Mesodermal cell (in vitro differentiated cells): ENCODE measurements at regions not wholly inside any gene's neighbourhood (a gene's known extent, or its start where the extent isn't known, plus 50 kb on each side); places are given as distances from the start of the nearest gene placed in this dataset.
"Not testable (repeated sequence)": the region's sequence is repeated elsewhere in the genome, so short reads cannot be mapped to it uniquely, and the experiment has no call there.

Experiments used
- H3K27ac ChIP-seq: 2 replicates; pipeline ENCODE4 v1.7.0; 2013; ENCODE audit warnings: mild to moderate bottlenecking, low read depth, low read length, moderate library complexity; ENCODE audit not compliant: severe bottlenecking
- H3K36me3 ChIP-seq: 2 replicates; pipeline ENCODE4 v1.7.1; 2013; ENCODE audit warnings: mild to moderate bottlenecking, low read length, moderate library complexity; ENCODE audit not compliant: control insufficient read depth, insufficient read depth
- H3K4me1 ChIP-seq: one replicate; pipeline ENCODE4 v1.7.1; 2013; ENCODE audit warnings: mild to moderate bottlenecking, low read length; ENCODE audit not compliant: insufficient read depth, control insufficient read depth, poor library complexity, severe bottlenecking
- H3K4me3 ChIP-seq: 2 replicates; pipeline ENCODE4 v1.7.0; 2013; ENCODE audit warnings: low read length, control low read depth, mild to moderate bottlenecking; ENCODE audit not compliant: insufficient read depth, poor library complexity, severe bottlenecking; ENCODE audit errors: extremely low read depth
- H3K9me3 ChIP-seq: 2 replicates; pipeline ENCODE4 v1.7.1; 2013; ENCODE audit warnings: mild to moderate bottlenecking, low read length, moderate library complexity; ENCODE audit not compliant: control insufficient read depth
- WGBS, 2 experiments: methylation state at CpG; one replicate each; pipeline ENCODE4 v1.1.5; 2013; ENCODE audit warnings: missing lambda C conversion rate in 2 of 2; ENCODE audit not compliant: insufficient coverage in 2 of 2; 5-methylcytosine and 5-hydroxymethylcytosine counted together

DNA sequence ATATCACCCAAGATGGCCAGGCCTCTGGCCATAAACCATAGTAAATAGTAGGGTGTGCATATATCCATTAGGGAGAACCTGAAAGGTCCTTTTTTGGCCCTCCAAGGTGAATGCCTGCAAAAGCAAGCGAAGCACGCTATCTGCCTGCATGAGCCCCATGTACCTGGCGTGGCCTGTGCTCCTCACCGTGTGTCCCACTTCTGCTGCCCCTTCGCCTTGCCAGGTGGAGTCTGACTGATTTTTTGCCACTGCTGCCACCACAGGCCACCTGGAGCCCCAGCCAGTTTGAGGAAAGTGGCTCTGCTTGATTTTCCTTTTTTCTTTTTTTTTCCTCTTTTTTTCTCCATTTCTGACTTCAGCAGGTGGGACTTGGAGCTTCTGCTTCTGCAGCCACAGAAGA, 139.7 kb downstream of the SNRPN start:
- no peak overlapping the region for H3K27ac ChIP-seq
- peaks cover 23% of the 10 kb centered on the region for H3K9me3 ChIP-seq
- H3K4me1 ChIP-seq, result no peaks in the 10 kb centered on the region
- no peak overlapping the region for H3K4me3 ChIP-seq
- 81 to 96% methylated on average over 5 of the region's 5 CpGs for WGBS, 2 experiments
- H3K36me3 ChIP-seq, result peaks cover 87% of the 10 kb centered on the region

DNA sequence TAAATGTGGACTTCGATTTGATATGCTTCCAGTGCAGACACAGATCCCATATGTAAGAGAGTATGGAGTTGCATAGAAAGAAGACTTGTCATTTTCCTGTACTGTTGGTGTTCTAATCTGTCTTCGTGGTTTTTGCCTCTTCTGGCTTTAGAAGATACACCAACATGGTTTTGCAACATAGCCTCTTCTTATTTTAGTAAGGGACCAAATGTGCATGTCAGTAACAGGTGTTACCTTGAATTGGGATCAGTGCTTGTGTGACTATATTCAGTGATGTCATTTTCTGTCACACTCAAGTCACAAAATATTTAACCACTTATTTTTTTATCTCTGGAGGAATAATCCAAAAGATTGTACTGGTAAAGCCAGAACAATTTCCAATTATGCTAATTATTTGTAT, 140.4 kb downstream of the SNRPN start:
- Histone ChIP-seq H3K4me1 (no peaks in the 10 kb centered on the region), H3K9me3 (peaks cover 21% of the 10 kb centered on the region), H3K36me3 (peaks cover 86% of the 10 kb centered on the region), H3K27ac (no peak overlapping the region), H3K4me3 (no peak overlapping the region)
- WGBS, 2 experiments, result 83% methylated on average over 1 of the region's 2 CpGs; no CpG with 5 or more reads in 1 of the 2 experiments

DNA sequence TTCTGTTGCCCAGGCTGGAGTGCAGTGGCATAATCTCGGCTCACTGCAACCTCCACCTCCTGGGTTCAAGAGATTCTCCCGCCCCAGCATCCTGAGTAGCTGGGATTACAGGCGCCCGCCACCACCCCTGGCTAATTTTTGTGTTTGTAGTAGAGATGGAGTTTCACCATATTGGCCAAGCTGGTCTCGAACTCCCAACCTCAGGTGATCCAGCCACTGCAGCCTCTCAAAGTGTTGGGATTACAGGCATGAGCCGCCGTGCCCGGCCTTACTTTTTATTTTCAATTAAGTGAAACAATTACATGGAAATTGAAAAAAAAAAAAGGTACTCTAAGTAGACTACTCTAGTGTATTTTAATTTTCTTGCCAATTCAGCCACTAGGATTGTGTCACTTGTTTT, 145.2 kb downstream of the SNRPN start:
- H3K27ac ChIP-seq, H3K4me1 ChIP-seq, H3K4me3 ChIP-seq: not testable (repeated sequence)
- 86% methylated on average over 3 of the region's 8 CpGs; no CpG with 5 or more reads in 1 of the 2 experiments for WGBS, 2 experiments
- Histone ChIP-seq H3K36me3 (peaks cover 62% of the 10 kb centered on the region), H3K9me3 (peaks cover 13% of the 10 kb centered on the region)

DNA sequence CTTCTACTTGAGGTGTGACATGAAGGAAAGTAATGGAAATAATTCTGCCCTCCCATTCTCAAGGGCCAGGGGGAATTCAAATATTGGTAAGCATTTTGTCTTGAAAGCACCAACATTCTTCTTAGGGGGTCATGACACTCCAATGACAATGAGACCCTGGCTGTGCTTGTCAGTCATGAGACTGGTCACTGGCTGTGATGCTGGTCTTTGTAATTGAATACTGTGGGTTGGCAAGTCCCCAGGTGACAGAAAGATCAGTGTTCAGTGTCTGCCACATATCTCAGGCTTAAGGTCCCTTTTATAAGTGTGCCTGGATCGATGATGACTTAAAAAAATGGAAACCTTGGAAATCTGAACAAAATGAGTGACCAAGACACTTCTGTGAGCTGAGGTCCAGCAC, 151.4 kb downstream of the SNRPN start:
- WGBS, 2 experiments, result 67 to 83% methylated on average over 1 of the region's 1 CpG
- H3K9me3 ChIP-seq, result no peaks in the 10 kb centered on the region
- H3K4me3 ChIP-seq, result no peak overlapping the region
- H3K36me3 ChIP-seq, result peaks cover 57% of the 10 kb centered on the region
- H3K4me1 ChIP-seq, result no peaks in the 10 kb centered on the region
- no peak overlapping the region for H3K27ac ChIP-seq

DNA sequence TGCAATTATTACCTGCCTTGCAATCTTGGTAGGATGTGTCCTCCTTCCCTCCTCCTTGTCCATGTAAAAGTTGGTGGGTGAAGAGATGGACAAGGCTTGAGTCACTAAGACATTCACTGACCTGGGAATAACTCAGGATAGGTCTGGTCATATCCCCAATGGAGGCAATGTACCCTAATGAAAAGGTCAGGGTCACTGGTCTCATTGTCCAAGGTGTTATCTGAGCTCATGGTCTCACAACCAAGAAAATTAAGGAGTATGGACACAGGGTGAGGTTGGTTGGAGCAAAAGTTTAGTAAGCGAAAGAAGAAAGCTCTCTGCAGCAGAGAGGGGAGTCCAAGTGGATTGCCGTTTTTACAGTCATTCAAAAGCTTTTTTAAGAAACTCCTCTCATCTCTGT, 179.0 kb downstream of the SNRPN start:
- Histone ChIP-seq H3K4me1 (no peaks in the 10 kb centered on the region), H3K27ac (peak overlapping the region; percentile 81), H3K4me3 (no peak overlapping the region), H3K9me3 (peaks cover 18% of the 10 kb centered on the region), H3K36me3 (no peaks in the 10 kb centered on the region)
- 92% methylated on average over 2 of the region's 2 CpGs; no CpG with 5 or more reads in 1 of the 2 experiments for whole genome bisulfite sequencing, 2 experiments

DNA sequence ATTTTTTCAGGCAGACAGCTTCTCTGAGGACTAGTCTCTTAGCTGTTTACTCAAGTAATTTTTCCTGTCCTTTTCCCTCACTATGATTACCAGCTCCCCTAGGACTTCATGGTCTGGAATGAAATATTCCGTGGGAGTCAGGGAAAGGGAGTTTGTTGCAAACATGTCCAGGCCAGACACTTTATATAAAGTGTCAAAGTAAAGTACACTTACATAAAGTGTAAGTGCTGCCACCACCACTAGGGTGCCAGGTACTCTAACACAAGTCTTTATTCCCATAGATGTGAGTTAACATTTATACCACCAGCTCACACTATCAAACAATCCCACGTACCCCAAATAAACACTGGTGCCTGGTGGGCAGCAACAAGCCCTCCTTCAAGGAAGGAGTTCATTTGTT, 179.8 kb downstream of the SNRPN start:
- Histone ChIP-seq H3K27ac (peak overlapping the region; percentile 81), H3K9me3 (peaks cover 15% of the 10 kb centered on the region), H3K4me3 (no peak overlapping the region), H3K4me1 (no peaks in the 10 kb centered on the region), H3K36me3 (no peaks in the 10 kb centered on the region)
- 17 to 67% methylated on average over 1 of the region's 2 CpGs for WGBS, 2 experiments

DNA sequence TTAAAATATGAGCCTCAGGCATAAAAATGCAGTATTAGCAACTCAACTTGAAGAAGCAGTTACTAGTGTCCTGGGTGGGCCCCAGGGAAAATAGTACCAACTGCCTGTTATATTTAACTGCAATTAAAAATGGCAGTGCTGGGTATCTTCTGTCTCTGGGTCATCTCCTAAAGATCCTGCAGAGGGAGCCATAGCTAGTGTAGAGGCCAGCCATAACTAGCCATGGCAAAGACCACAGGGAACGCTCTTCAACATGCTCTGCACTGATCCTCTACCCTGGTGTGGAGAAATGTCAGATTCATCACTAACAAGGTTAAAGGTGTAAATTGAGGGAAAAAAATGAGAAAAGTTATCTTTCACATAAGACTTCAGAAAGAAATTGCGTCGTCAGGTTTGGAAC, 181.3 kb downstream of the SNRPN start:
- no CpG with 5 or more reads among the region's 3 CpGs for WGBS, 2 experiments
- Histone ChIP-seq H3K9me3 (peaks cover 15% of the 10 kb centered on the region), H3K27ac (no peak overlapping the region), H3K36me3 (no peaks in the 10 kb centered on the region), H3K4me3 (no peak overlapping the region), H3K4me1 (no peaks in the 10 kb centered on the region)

DNA sequence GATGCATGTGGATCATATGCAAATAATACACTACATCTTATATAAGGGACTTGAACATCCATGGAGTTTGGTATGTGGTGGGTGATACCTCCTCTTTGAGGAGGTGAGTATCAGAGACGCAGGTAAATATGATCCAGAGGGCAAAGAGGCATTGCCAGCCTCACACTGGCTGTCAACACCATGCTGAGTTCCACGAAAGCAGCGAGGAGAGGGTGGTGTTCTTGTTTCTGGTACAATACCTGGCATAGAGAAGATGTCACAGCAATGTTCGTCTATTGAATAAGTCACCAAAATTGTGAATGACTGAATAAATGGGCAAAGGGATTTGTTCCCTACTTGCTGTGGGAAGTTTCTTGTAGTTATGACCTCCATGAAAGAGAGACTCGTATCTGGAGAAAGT, 182.2 kb downstream of the SNRPN start:
- Histone ChIP-seq H3K27ac (no peak overlapping the region), H3K4me1 (no peaks in the 10 kb centered on the region), H3K36me3 (no peaks in the 10 kb centered on the region), H3K4me3 (no peak overlapping the region), H3K9me3 (peaks cover 15% of the 10 kb centered on the region)
- WGBS, 2 experiments, result 55 to 68% methylated on average over 4 of the region's 5 CpGs

DNA sequence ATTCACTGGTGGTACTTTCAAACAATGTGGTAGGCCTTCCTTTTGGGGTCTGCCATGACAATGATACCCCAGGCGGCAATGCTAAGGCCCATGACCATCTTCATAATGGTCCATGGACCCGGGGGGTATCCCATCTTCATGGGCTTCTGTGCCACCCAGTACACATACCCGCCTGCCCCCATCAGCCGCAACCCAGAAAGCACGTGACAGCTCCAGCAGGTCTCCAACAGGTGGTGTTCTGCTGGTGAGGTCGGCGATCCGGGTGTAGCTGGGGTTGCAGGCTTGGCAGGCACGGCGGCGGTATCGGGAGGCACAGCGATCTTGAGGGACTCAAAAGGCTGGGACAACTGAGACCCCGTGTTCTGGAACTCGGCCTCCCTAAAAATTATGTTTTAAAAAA, 214.5 kb downstream of the SNRPN start:
- no peaks in the 10 kb centered on the region for H3K36me3 ChIP-seq
- H3K4me3 ChIP-seq, result no peak overlapping the region
- 85 to 93% methylated on average over 10 to 13 of the region's 15 CpGs for WGBS, 2 experiments
- no peak overlapping the region for H3K27ac ChIP-seq
- peaks cover 47% of the 10 kb centered on the region for H3K9me3 ChIP-seq
- H3K4me1 ChIP-seq, result no peaks in the 10 kb centered on the region

DNA sequence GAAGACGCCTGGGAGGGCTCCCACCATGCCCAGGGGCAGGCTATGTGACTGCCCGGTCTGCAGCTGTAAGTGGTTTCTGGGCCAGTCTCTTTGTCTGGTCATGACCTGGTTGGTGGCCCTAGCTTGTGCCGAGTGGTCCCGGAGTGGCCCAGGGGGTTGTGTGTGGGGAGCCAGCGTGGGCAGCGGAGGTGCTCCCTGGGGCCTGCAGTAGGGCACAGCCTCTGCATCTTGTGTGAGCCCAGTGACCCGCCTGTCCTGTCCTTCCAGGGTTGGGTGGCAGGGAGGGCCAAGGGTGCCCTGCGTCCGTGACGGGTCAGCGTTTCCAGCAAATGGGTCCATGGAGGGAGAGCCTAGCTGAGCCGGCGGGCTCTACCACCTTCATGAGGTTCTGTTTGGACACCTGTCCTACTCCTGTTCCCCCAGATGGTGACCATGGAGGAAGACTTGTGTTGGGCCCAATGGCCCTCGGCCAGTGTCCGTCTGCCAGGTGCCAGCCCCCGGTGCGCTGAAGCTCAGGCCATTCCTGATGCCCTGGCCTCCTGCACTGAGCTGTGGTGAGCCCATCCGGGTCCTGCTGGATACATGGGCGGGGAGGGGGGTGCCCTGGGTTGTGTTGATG, 215.4 kb downstream of the SNRPN start:
- H3K9me3 ChIP-seq, result peaks cover 52% of the 10 kb centered on the region
- no peaks in the 10 kb centered on the region for H3K36me3 ChIP-seq
- H3K4me3 ChIP-seq, result no peak overlapping the region
- 82 to 83% methylated on average over 17 to 19 of the region's 19 CpGs for WGBS, 2 experiments
- H3K4me1 ChIP-seq, result no peaks in the 10 kb centered on the region
- H3K27ac ChIP-seq, result no peak overlapping the region

DNA sequence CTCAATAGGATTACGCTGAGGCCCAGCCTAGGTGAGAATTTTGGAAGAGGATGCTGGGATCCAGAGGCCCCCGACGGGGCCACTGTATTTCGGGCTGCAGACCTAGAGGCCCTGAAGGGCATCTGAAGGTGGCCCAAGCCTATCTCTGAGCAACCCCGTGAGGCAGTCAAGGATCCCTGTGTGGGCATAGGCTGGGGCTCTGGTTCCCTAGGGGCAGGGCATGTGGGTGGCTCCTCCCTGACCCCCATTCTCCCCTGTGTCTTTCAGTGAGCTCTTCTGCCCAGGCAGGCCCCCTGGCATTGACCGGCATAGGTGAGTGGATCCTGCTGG, 216.0 kb downstream of the SNRPN start:
- no peaks in the 10 kb centered on the region for H3K36me3 ChIP-seq
- H3K4me3 ChIP-seq, result no peak overlapping the region
- H3K9me3 ChIP-seq, result peaks cover 58% of the 10 kb centered on the region
- no peaks in the 10 kb centered on the region for H3K4me1 ChIP-seq
- no peak overlapping the region for H3K27ac ChIP-seq
- WGBS, 2 experiments, result 77% methylated on average over 6 of the region's 6 CpGs
